ENCODE measurements at regions not wholly inside any gene's neighbourhood (a gene's known extent, or its start where the extent isn't known, plus 50 kb on each side); places are given as distances from the start of the nearest gene placed in this dataset.

- TF ChIP-seq, protein P1, sequence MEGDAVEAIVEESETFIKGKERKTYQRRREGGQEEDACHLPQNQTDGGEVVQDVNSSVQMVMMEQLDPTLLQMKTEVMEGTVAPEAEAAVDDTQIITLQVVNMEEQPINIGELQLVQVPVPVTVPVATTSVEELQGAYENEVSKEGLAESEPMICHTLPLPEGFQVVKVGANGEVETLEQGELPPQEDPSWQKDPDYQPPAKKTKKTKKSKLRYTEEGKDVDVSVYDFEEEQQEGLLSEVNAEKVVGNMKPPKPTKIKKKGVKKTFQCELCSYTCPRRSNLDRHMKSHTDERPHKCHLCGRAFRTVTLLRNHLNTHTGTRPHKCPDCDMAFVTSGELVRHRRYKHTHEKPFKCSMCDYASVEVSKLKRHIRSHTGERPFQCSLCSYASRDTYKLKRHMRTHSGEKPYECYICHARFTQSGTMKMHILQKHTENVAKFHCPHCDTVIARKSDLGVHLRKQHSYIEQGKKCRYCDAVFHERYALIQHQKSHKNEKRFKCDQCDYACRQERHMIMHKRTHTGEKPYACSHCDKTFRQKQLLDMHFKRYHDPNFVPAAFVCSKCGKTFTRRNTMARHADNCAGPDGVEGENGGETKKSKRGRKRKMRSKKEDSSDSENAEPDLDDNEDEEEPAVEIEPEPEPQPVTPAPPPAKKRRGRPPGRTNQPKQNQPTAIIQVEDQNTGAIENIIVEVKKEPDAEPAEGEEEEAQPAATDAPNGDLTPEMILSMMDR (IDR thresholded peaks at IDR 0.05; ENCODE audit: borderline replicate concordance, extremely low read depth, insufficient read depth), result no peak
Measured at GRCh38 chr1:54463259-54464030, 57.3 kb upstream of the SSBP3 start.

DNA sequence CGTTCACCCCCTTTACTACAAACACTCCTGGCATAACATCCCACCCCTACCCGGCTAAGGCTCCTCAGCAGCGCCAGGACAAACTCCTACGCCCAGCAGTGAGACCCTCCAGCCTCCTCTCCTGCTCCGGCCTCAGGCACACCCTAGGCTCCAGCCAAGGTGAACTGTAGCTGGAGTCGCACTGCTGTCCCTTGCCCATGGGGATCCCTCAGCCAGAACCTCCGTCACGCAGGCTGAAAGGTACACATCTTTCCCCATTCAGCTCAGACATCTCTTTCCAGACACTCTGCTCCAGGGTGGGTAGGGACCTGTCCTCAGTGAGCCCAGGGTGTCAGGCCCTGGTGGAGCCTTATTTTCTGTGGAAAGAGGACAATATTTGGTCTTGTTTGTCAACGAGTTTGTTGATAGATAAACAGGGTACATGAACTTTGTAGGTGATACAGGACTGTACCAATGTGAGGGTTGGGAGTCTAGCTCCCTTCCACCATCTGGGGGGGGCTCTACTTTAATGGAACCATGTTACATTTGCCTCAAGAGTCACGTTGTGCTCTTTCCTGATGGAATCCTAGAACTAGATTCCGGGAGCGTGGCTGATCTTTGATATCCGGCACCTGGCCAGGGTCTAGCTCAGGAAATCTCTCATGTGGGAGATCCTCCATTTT lies 56.5 kb upstream of the SSBP3 start:
- no peak for DNase-seq
- TF ChIP-seq, protein P1 (IDR thresholded peaks at IDR 0.05; ENCODE audit: borderline replicate concordance, extremely low read depth, insufficient read depth), result no peak
- Histone ChIP-seq H3K4me3 (ENCODE audit: low read length in 3 of 3) (no peak overlapping the region), H3K27ac (ENCODE audit: low read depth in 2 of 2, low read length in 2 of 2) (no peak overlapping the region), H3K4me1 (ENCODE audit: control insufficient read depth in 2 of 3, insufficient read depth in 2 of 3, low read depth in 1 of 3, low read length in 3 of 3) (peaks cover 11 to 16% (median 13%) of the 10 kb centered on the region in 3 donors), H3K9me3 (ENCODE audit: control insufficient read depth in 2 of 3, insufficient read depth in 1 of 3, low read length in 3 of 3) (no peaks in the 10 kb centered on the region), H3K36me3 (ENCODE audit: control insufficient read depth in 2 of 3, insufficient read depth in 3 of 3, low read length in 3 of 3) (no peaks in the 10 kb centered on the region), H3K9ac (ENCODE audit: low read length in 3 of 3) (no peak overlapping the region), H3K27me3 (ENCODE audit: control insufficient read depth, insufficient read depth, low read length) (no peaks in the 10 kb centered on the region)
- FAIRE-seq, result no peak
- intact Hi-C loops (cut with DNase I), result no loop called here

More at GRCh38 chr1:54463259-54464030, 57.3 kb upstream of the SSBP3 start:
- Histone ChIP-seq H3K27ac (ENCODE audit: low read depth in 2 of 2, low read length in 2 of 2) (no peak overlapping the region), H3K36me3 (ENCODE audit: control insufficient read depth in 2 of 3, insufficient read depth in 3 of 3, low read length in 3 of 3) (no peaks in the 10 kb centered on the region), H3K9me3 (ENCODE audit: control insufficient read depth in 2 of 3, insufficient read depth in 1 of 3, low read length in 3 of 3) (no peaks in the 10 kb centered on the region), H3K27me3 (ENCODE audit: control insufficient read depth, insufficient read depth, low read length) (no peaks in the 10 kb centered on the region), H3K4me1 (ENCODE audit: control insufficient read depth in 2 of 3, insufficient read depth in 2 of 3, low read depth in 1 of 3, low read length in 3 of 3) (peaks cover 11 to 16% (median 13%) of the 10 kb centered on the region in 3 donors), H3K9ac (ENCODE audit: low read length in 3 of 3) (no peak overlapping the region), H3K4me3 (ENCODE audit: low read length in 3 of 3) (no peak overlapping the region)
- intact Hi-C loops (cut with DNase I), result no loop called here
- peak in 3 of 5 donors; percentile 17 to 78 (median 41) for DNase-seq
- no peak for FAIRE-seq

GRCh38 chr1:54461731-54462596 lies 55.8 kb upstream of the SSBP3 start:
- no peak for FAIRE-seq
- intact Hi-C loops (cut with DNase I), result no loop called here

More at GRCh38 chr1:54461731-54462596, 55.8 kb upstream of the SSBP3 start:
- peak; percentile 51 to 88 (median 73) for DNase-seq
- H3K9me3 ChIP-seq (ENCODE audit: control insufficient read depth in 2 of 3, insufficient read depth in 1 of 3, low read length in 3 of 3), result no peaks in the 10 kb centered on the region
- no peak overlapping the region for H3K27ac ChIP-seq (ENCODE audit: low read depth in 2 of 2, low read length in 2 of 2)
- H3K27me3 ChIP-seq (ENCODE audit: control insufficient read depth, insufficient read depth, low read length), result no peaks in the 10 kb centered on the region
- H3K36me3 ChIP-seq (ENCODE audit: control insufficient read depth in 2 of 3, insufficient read depth in 3 of 3, low read length in 3 of 3), result no peaks in the 10 kb centered on the region
- no peak overlapping the region for H3K4me3 ChIP-seq (ENCODE audit: low read length in 3 of 3)
- no peak overlapping the region for H3K9ac ChIP-seq (ENCODE audit: low read length in 3 of 3)
- TF ChIP-seq, protein P1 (IDR thresholded peaks at IDR 0.05; ENCODE audit: borderline replicate concordance, extremely low read depth, insufficient read depth), result no peak
- peaks cover 11 to 16% (median 13%) of the 10 kb centered on the region in 3 donors for H3K4me1 ChIP-seq (ENCODE audit: control insufficient read depth in 2 of 3, insufficient read depth in 2 of 3, low read depth in 1 of 3, low read length in 3 of 3)

Data from kidney (tissue), 13 donors.